ENCODE measurements at regions not wholly inside any gene's neighbourhood (a gene's known extent, or its start where the extent isn't known, plus 50 kb on each side); places are given as distances from the start of the nearest gene placed in this dataset.
"Not testable (repeated sequence)": the region's sequence is repeated elsewhere in the genome, so short reads cannot be mapped to it uniquely, and the experiment has no call there.

GRCh38 chr1:232355162-232356006, 274.5 kb downstream of the SIPA1L2 start:
- FAIRE-seq (no peak), DNase-seq (ENCODE audit: low spot score) (no peak)

- FAIRE-seq (no peak), DNase-seq (ENCODE audit: low spot score) (no peak)
Measured at GRCh38 chr1:232353001-232353400, 276.9 kb downstream of the SIPA1L2 start.

DNA sequence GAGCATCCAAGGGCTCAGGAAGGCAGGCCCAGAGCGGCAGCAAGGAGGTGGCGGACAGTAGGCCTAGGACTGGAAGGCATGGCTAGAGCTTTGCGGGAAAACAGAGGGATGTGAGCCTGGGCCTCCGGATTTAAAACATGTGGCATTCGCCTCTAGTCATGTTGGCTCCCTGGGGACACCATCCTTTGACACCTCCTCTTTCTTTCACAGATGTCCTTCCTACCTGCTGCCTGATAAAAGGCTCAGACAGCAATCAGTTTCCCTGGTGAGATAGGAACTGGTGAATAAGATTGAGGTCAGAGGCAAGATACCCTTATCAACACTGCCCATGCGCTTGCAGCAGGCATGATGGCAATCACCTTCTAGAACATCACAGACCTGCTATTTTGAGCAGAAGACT, 277.6 kb downstream of the SIPA1L2 start:
- DNase-seq (ENCODE audit: low spot score) (no peak), FAIRE-seq (no peak)

- no peak for FAIRE-seq
- DNase-seq (ENCODE audit: low spot score) = no peak
Measured at GRCh38 chr1:232351335-232351734, 278.6 kb downstream of the SIPA1L2 start.

DNA sequence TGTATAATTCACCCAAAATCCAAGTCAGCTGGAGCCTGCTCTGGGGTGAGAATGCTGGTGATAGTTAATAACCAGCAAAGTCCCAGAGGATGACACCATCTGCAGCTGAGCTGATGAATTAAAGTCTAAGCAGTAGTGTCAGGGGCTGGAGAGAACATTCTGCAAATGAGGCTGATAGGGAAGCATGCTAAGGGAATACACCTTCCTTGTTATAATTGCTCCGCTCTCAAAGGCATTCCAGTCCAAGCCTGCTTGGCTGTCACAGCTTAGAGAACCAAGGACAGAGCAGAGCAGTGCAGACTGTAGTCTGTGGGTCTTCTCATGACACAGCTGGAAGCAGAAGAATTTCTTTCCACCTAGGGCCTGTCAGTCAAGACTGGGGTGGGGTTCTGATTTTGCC, 283.1 kb downstream of the SIPA1L2 start:
- no peak for FAIRE-seq
- no peak for DNase-seq (ENCODE audit: low spot score)

DNA sequence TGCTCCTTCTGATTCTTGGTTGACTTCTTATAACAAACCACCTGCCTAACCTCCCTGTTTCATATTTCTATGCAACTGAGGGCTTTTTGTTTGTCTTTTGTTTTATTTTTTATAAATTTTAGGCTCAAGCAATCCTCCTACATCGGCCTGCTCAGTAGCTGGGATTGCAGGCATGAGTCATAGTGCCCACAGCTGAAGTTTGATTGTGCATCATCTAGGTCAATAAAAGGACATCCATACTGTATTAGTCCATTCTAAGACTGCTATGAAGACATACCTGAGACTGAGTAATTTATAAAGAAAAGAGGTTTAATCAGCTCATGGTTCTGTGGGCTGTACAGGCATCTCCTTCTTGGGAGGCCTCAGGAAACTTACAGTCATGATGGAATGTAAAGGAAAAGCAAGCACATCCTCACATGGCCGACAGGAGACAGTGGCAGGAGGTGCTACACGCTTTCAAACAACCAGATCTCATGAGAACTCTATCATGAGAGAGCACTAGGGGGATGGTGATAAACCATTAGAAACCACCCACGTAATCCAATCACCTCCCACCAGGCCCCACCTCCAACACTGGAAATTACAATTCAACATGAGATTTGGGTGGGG, 285.0 kb downstream of the SIPA1L2 start:
- FAIRE-seq = no peak
- DNase-seq (ENCODE audit: low spot score) = no peak

DNA sequence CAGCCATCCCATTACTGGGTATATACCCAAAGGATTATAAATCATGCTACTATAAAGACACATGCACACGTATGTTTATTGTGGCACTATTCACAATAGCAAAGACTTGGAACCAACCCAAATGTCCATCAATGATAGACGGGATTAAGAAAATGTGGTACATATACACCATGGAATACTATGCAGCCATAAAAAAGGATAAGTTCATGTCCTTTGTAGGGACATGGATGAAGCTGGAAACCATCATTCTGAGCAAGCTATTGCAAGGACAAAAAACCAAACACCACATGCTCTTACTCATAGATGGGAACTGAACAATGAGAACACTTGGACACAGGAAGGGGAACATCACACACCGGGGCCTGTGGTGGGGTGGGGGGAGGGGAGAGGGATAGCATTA, 285.7 kb downstream of the SIPA1L2 start:
- FAIRE-seq; DNase-seq (ENCODE audit: low spot score): not testable (repeated sequence)

GRCh38 chr1:232340446-232340845, 289.5 kb downstream of the SIPA1L2 start:
- no peak for DNase-seq (ENCODE audit: low spot score)
- FAIRE-seq = no peak

GRCh38 chr1:232339073-232339472, 290.9 kb downstream of the SIPA1L2 start:
- FAIRE-seq (no peak), DNase-seq (ENCODE audit: low spot score) (no peak)

GRCh38 chr1:232335741-232336293, 294.1 kb downstream of the SIPA1L2 start:
- FAIRE-seq = no peak
- no peak for DNase-seq (ENCODE audit: low spot score)

GRCh38 chr1:232335261-232335660, 294.7 kb downstream of the SIPA1L2 start:
- DNase-seq (ENCODE audit: low spot score) (no peak), FAIRE-seq (no peak)

- no peak for FAIRE-seq
Measured at GRCh38 chr1:232334811-232335210, 295.1 kb downstream of the SIPA1L2 start.

GRCh38 chr1:232334246-232334645, 295.7 kb downstream of the SIPA1L2 start:
- no peak for FAIRE-seq
- no peak for DNase-seq (ENCODE audit: low spot score)

More at GRCh38 chr1:232334811-232335210, 295.1 kb downstream of the SIPA1L2 start:
- no peak for DNase-seq (ENCODE audit: low spot score)

DNA sequence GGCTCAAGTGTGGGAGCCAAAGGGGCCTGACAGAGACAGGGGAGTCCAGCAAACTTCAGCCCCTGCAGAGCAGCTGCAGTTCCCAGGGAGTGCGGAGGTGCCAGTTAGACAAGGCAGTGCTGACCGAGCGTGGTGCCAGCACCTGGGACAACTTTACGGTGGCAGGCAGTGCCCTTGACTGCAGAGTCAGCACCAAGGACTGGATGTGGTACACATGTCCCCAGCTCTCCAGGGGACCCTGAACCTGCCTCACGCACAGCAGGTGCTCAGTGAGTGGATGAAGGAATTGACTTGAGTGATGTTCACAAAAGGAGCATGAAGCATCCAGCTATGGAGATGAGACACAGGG, 296.5 kb downstream of the SIPA1L2 start:
- DNase-seq (ENCODE audit: low spot score) = no peak
- no peak for FAIRE-seq

DNA sequence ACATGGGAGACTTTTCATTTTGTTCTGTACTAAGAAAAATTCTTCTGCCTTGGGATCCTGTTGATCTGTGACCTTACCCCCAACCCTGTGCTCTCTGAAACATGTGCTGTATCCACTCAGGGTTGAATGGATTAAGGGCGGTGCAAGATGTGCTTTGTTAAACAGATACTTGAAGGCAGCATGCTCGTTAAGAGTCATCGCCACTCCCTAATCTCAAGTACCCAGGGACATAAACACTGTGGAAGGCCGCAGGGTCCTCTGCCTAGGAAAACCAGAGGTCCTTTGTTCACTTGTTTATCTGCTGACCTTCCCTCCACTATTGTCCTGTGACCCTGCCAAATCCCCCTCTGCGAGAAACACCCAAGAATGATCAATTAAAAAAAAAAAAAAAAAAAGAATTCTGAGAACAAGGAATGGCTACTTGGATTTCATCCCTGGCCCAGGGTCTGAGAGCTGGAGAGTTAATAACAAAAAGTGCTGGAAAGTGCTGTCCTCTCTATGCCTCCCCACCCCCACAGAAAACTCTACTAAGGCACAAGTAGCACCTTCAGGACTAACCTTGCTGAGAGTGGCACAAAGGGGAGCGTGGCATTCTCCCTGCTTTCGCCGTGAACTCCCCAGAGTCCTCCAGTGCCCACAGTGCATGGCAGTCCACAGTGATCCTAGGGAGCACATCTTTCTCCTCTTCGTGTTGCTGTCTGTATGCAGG, 297.1 kb downstream of the SIPA1L2 start:
- not testable (repeated sequence) for DNase-seq (ENCODE audit: low spot score); FAIRE-seq

- FAIRE-seq = no peak
Measured at GRCh38 chr1:232329103-232329813, 300.7 kb downstream of the SIPA1L2 start.

DNA sequence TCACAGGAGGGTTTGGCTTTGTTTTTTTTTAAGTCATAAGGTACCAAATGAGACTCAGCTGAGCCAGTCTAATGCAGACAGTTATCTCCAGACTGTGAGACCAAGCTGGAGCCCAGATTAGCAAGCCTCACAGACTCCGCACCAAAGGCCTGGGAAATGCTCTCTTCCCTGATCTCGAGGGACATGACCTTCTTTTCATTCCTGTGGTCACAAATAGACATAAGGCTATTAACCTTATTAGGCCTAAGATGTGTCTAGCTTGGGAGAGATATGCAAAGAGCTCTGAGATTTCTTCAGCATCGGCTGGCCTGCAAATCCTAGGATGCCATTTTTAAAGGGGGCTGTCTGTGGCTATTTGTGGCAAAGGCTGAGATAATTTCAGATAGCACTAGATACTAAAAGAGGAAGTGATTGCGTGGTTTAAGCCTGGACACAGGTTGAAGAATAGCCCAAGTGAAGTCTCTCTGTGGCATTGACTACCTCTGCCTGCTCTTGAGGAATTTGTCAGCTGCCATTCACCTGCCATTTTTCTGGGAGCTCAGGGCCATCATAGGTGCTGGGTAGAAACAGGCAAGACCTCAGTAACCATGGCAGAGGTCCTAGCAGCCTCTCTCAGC, 301.3 kb downstream of the SIPA1L2 start:
- DNase-seq (ENCODE audit: low spot score) = no peak
- no peak for FAIRE-seq

More at GRCh38 chr1:232329103-232329813, 300.7 kb downstream of the SIPA1L2 start:
- DNase-seq (ENCODE audit: low spot score) = no peak

GRCh38 chr1:232327899-232328298, 302.0 kb downstream of the SIPA1L2 start:
- DNase-seq (ENCODE audit: low spot score) (no peak), FAIRE-seq (no peak)

- no peak for DNase-seq (ENCODE audit: low spot score)
- no peak for FAIRE-seq
Measured at GRCh38 chr1:232327269-232327668, 302.7 kb downstream of the SIPA1L2 start.

DNA sequence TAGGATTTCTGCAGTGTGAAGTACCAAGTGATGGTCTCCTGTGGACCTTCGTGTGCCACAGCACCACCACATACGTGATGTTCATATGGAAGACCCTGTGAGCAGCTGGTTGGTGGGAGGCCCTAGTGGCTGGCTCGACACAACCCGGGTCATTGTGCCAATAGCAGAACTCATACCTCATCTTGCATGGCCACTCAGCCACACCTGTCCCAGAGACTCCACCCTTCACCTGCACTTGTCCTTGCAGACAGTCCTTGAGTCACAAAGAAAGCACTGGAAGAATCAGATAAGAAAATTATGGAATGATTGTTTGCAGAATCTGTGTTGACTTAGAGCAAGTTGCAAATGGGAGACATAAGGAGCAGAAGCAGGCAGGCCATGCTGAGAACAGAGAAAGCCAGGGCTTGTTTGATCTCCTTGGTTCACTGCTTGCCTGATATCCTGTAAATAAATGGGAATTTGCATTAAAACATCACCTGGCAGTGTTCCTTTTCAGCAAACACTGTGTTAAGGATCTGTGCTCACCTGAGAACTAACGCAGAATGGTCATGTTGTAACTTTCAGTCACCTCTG, 307.7 kb downstream of the SIPA1L2 start:
- no peak for FAIRE-seq
- no peak for DNase-seq (ENCODE audit: low spot score)

Data from RCC 7860 (cell line).